Stimulated activated CD4-positive, alpha-beta T cell treated with anti-CD3 and anti-CD28 coated beads, TNF-alpha, amount 100 ng/mL, for 24 hours (primary cell): ENCODE measurements at regions not wholly inside any gene's neighbourhood (a gene's known extent, or its start where the extent isn't known, plus 50 kb on each side); places are given as distances from the start of the nearest gene placed in this dataset.
"Not testable (repeated sequence)": the region's sequence is repeated elsewhere in the genome, so short reads cannot be mapped to it uniquely, and the experiment has no call there.

Experiments
- DNase-seq, 3 experiments: peaks; one replicate each; pipeline ENCODE4 v3.0.0-alpha.2; 2020; ENCODE audit warnings: low read depth in 3 of 3

DNA sequence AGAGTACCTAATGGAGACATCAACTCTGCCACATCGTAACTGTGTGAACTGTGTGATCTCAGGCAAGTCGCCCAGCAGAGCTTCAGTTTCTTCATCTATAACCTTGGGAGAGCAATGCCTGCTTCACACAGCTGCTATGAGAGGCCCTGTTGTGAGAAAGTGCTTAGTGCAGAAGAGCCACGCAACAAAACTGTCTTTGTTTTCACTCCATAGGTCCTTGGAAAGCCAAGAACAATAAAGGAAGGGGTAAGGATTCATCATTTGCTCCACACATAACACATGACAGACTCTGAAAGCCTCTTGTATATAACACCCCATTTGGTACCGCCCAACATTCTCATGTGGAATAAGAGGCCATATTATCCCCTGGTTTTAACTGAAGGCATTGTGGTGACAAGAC lies 231.9 kb upstream of the ISX start:
- no peak for DNase-seq

DNA sequence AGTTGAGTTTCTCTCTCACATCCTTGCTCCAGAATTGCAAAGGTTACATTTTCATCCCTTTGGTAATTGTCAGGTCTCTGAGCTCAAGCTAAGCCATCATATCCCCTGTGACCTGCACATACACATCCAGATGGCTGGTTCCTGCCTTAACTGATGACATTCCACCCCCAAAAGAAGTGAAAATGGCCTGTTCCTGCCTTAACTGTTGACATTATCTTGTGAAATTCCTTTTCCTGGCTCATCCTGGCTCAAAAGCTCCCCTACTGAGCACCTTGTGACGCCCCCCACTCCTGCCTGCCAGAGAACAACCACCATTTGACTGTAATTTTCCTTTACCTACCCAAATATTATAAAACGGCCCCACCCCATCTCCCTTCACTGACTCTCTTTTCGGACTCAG lies 231.4 kb upstream of the ISX start:
- DNase-seq = not testable (repeated sequence)

DNA sequence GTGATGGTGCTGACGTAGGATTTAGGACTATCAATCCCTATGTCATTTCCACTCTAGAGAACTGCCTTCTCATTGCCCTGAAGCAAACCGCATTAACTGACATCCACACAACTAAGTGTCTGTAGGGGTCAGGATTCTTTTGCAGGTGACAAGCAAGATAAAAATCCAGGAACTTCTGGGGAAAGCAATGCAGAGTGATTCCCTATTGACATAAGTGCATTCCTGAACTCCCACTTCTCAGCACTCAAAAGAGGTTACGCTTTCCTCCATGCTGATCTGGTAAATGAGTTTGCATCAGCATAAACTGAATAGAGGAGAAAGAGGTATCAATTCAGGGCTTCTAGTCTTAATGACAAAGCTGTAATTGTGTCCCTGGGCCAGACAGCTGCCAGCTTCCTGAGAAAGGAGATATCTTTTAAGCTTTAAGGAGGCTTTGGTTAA lies 224.6 kb upstream of the ISX start:
- no peak for DNase-seq

DNA sequence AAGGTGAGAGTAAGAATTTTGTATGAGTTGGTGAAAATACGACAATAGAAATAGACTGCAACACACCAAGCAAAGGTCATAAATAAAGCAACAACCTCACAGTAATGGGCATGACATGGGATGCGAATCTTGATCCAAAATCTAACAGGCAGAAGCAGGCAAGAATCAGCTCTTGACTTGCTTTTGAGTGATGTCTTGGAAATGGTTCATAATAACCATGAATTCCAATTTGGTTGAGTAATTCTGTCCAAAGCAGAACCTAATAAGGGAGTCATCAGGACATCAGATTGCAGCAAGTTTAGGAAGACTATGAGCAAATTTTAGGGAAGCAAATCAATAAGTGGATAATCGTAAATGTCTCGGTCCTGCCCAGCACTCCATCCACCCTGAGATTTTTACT lies 224.0 kb upstream of the ISX start:
- DNase-seq = no peak

GRCh38 chr22:34842630-34843029 lies 223.3 kb upstream of the ISX start:
- DNase-seq = no peak

- DNase-seq = not testable (repeated sequence)
Measured at GRCh38 chr22:34843743-34844142, 222.2 kb upstream of the ISX start.

- no peak for DNase-seq
Measured at GRCh38 chr22:34845391-34845790, 220.6 kb upstream of the ISX start.

- no peak for DNase-seq
Measured at GRCh38 chr22:34847072-34847471, 218.9 kb upstream of the ISX start.

GRCh38 chr22:34849965-34850364 lies 216.0 kb upstream of the ISX start:
- no peak for DNase-seq

- DNase-seq = no peak
Measured at GRCh38 chr22:34851918-34852662, 213.9 kb upstream of the ISX start.

DNA sequence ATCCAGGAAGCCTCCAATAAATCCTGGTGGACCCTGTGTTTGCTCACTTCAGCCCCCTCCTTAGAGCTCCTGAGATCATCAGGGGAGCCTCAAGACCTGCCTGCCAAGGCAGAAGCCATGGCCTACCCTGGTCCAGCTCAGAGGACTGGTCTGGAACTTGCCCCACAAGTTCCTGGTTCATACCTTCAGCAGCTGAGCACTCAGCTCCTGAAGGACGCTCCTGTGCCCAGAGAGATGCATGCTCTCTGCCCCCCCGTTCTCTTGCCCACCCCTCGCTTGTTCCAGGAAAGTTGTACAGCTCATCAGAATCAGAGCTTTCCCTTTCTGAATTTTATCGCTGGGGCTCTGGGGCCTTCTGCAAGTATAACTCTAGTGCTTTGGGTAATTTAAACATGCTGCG lies 210.5 kb upstream of the ISX start:
- DNase-seq = no peak

DNA sequence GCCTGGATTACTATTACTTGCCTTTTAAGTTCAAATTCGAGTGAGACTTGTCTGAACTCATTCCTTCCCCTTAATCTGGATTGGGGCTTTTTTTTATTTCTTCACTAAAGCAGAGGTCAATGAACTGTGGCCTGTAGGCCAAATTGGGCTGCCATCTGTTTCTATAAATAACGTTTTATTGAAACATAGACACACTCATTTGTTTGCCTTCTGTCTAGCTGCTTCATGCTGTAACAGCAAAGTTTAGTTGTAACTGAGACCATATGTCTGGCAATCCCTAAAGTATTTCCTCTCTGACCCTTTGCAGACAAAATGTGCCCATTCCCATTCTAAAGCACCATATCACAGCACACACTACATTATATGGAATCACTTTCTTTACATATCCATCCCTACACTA lies 207.9 kb upstream of the ISX start:
- DNase-seq = no peak

GRCh38 chr22:34861787-34862186 lies 204.2 kb upstream of the ISX start:
- DNase-seq = no peak

DNA sequence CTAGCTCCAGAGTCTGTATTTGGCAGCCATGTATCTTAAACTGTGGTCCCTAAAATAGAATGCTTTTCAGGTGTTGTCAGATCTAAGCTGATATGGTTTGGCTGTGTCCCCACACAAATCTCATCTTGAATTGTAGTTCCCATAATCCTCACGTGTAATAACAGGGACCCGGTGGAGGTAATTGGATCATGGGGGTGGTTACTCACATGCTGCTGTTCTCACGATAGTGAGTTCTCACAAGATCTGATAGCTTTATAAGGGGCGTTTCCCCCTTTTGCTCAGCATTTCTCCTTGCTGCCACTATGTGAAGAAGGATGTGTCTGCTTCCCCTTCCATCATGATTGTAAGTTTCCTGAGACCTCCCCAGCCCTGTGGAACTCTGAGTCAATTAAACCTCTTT lies 199.9 kb upstream of the ISX start:
- no peak for DNase-seq

DNA sequence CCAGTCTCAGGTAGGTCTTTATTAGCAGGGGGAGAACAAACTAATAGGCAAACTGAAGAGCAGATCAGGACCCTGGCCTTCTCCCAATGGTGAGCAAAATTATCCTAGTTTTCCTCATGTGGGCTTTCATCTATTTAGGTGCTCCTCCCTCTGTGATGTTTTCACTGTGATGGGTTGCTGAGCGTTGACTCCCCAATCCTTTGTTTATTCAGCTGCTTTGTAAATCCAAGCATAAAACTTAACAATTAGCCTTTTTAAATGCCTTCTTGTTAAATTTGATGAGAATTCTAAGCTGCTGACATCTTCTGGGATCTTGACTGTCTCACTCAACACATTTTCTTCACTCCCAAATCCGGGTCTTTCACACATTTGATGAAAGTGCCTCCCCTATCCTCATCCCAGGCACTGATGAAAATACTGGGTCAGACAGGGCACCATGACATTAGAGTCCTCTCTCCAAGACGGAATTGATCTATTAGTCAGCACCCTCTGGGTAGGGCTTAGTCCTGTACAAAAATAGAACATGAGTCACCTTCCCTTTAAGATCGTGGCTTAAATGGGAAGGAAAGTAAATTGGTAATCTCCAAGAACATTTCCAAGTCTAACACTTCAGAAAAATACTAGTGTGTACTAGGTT lies 199.3 kb upstream of the ISX start:
- DNase-seq = no peak

DNA sequence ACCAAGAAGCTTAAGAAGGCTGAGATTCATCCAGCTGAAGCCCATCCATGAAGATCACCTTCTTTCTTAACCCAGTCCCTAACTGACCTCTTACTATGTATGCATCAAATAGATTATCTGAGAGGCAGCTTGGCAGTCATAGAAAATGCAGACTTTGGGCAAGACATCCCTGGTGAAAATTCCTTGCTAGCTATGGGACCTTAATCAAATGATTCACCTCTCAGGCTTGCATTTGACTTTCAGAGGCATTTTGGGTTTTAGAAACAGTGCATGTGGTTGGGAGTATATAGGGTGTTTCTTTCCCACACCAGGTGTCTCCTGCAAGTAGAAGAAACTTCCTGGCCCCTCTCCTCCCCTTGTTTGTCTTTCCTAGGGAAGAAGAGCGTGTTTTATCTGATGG lies 188.5 kb upstream of the ISX start:
- DNase-seq = no peak

- no peak for DNase-seq
Measured at GRCh38 chr22:34878171-34878570, 187.8 kb upstream of the ISX start.

GRCh38 chr22:34879001-34879400 lies 187.0 kb upstream of the ISX start:
- no peak for DNase-seq

- no peak for DNase-seq
Measured at GRCh38 chr22:34880662-34881061, 185.3 kb upstream of the ISX start.

GRCh38 chr22:34881453-34881852 lies 184.5 kb upstream of the ISX start:
- no peak for DNase-seq

GRCh38 chr22:34885852-34886251 lies 180.1 kb upstream of the ISX start:
- DNase-seq = no peak

DNA sequence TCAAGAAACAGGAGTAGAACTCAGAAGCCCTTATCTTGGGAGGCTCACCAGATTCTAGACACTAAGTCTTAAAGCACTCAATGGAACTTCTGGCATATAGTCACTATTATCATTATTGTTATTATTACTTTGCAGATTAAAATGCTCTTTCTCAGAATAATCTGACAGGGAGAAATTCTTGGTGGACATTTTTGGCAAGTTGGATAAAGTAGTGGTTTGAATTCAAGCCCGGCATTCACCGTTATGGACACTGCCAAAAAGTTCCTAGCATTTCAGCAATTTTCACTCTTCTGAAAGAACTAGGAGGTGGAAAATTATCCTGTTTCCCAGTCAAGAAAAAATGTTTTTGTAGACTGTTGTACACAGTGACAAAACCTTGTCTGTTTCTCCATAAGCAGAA lies 179.6 kb upstream of the ISX start:
- no peak for DNase-seq

DNA sequence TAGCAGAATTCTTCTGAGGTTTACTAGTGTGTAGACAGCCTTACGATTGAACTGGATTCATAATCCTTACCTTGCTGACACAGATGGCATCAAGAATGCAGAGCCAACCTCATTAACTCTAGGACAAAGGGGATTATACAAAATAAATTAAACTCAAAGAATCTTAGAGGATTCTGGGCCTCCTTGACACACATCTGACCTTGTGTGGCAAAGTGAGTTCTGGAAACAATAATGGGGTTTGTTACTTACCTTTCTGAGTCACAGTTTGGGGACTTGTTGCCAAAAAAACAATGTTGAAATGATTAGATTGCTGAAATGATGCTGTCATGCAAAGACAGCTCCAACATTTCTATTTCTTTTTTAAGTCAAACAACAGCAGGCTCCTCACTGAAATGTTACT lies 179.1 kb upstream of the ISX start:
- DNase-seq = no peak

DNA sequence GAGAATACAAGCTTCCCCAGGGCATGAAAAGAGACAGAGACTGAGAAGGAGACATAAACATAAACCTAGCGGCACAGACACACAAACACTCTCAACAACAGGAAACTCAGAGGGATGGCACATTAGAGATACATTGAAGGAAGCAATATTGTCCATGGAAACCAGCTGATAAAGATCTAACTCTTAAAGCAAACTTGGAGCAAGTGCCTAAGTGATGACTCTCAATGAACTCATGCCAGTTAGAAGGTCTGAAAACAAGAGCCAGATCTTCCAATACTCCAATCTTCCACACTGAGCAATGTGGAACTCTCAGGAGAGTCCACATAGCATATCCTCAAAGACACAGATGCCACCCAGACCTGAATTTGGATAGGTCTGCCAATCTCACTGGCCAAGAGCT lies 168.8 kb upstream of the ISX start:
- DNase-seq = no peak
